H9 (cell line): ENCODE measurements at regions not wholly inside any gene's neighbourhood (a gene's known extent, or its start where the extent isn't known, plus 50 kb on each side); places are given as distances from the start of the nearest gene placed in this dataset.

Source experiments
- DNase-seq: peaks from one replicate; pipeline ENCODE4 v3.0.0-alpha.2; 2017
- H2AFZ ChIP-seq: one replicate; pipeline ENCODE4 v1.6.1; 2013; ENCODE audit warnings: mild to moderate bottlenecking, low read length, control low read depth, moderate library complexity
- H2AK5ac ChIP-seq: 2 replicates; pipeline ENCODE4 v1.6.1; 2013; ENCODE audit warnings: low read length, control low read depth, mixed read lengths; ENCODE audit not compliant: insufficient read length
- H2BK120ac ChIP-seq: one replicate; pipeline ENCODE4 v1.6.1; 2013; ENCODE audit warnings: low read depth, mild to moderate bottlenecking, low read length, control low read depth, inconsistent platforms; ENCODE audit not compliant: poor library complexity, severe bottlenecking
- H2BK12ac ChIP-seq: 2 replicates; pipeline ENCODE4 v1.6.1; 2013; ENCODE audit warnings: low read length, control low read depth, mixed read lengths, low read depth; ENCODE audit not compliant: insufficient read length
- H2BK15ac ChIP-seq: 2 replicates; pipeline ENCODE4 v1.6.1; 2013; ENCODE audit warnings: low read depth, low read length, control low read depth
- H2BK20ac ChIP-seq: one replicate; pipeline ENCODE4 v1.6.1; 2013; ENCODE audit warnings: low read depth, mild to moderate bottlenecking, low read length, control low read depth, inconsistent platforms; ENCODE audit not compliant: poor library complexity, severe bottlenecking
- H2BK5ac ChIP-seq: 2 replicates; pipeline ENCODE4 v1.6.1; 2013; ENCODE audit warnings: low read length, control low read depth, mixed read lengths; ENCODE audit not compliant: insufficient read length
- H3K14ac ChIP-seq: 2 replicates; pipeline ENCODE4 v1.6.1; 2013; ENCODE audit warnings: low read length, control low read depth; ENCODE audit not compliant: insufficient read depth
- H3K18ac ChIP-seq: 2 replicates; pipeline ENCODE4 v1.6.1; 2013; ENCODE audit warnings: low read depth, mild to moderate bottlenecking, mixed read lengths, low read length, control low read depth; ENCODE audit not compliant: insufficient read length
- H3K23ac ChIP-seq: 2 replicates; pipeline ENCODE4 v1.6.1; 2013; ENCODE audit warnings: low read length, control low read depth, mixed read lengths, low read depth; ENCODE audit not compliant: insufficient read length
- H3K23me2 ChIP-seq: 2 replicates; pipeline ENCODE4 v1.6.1; 2013; ENCODE audit warnings: low read depth, mild to moderate bottlenecking, mixed read lengths, low read length, control low read depth; ENCODE audit not compliant: insufficient read length, poor library complexity, severe bottlenecking
- H3K27ac ChIP-seq: 2 replicates; pipeline ENCODE4 v1.5.1; 2013; ENCODE audit warnings: low read length, control low read depth, mixed read lengths, low read depth; ENCODE audit not compliant: insufficient read length
- H3K27me3 ChIP-seq: 2 replicates; pipeline ENCODE4 v1.6.1; 2013; ENCODE audit warnings: low read length, control low read depth, inconsistent platforms; ENCODE audit not compliant: insufficient read depth
- H3K4ac ChIP-seq: 2 replicates; pipeline ENCODE4 v1.6.1; 2013; ENCODE audit warnings: low read depth, mild to moderate bottlenecking, control low read depth, inconsistent platforms, low read length, moderate library complexity
- H3K4me1 ChIP-seq: 2 replicates; pipeline ENCODE4 v1.6.1; 2013; ENCODE audit warnings: low read length, control low read depth, inconsistent platforms; ENCODE audit not compliant: insufficient read depth
- H3K4me2 ChIP-seq: 2 replicates; pipeline ENCODE4 v1.6.1; 2013; ENCODE audit warnings: low read length, control low read depth, mixed read lengths; ENCODE audit not compliant: insufficient read length, insufficient read depth
- H3K56ac ChIP-seq: 2 replicates; pipeline ENCODE4 v1.6.1; 2013; ENCODE audit warnings: low read depth, mild to moderate bottlenecking, mixed read lengths, low read length, control low read depth; ENCODE audit not compliant: insufficient read length
- H3K79me1 ChIP-seq: 2 replicates; pipeline ENCODE4 v1.6.1; 2013; ENCODE audit warnings: low read depth, mild to moderate bottlenecking, moderate library complexity, low read length, control low read depth, inconsistent platforms; ENCODE audit not compliant: insufficient read depth, poor library complexity, severe bottlenecking
- H3K79me2 ChIP-seq: 2 replicates; pipeline ENCODE4 v1.6.1; 2013; ENCODE audit warnings: low read length, control low read depth, inconsistent platforms; ENCODE audit not compliant: insufficient read depth
- H3K9ac ChIP-seq: 2 replicates; pipeline ENCODE4 v1.6.1; 2013; ENCODE audit warnings: low read length, control low read depth, mixed read lengths; ENCODE audit not compliant: insufficient read length; ENCODE audit errors: extremely low read depth
- H3K9me3 ChIP-seq: one replicate; pipeline ENCODE4 v1.6.1; 2013; ENCODE audit warnings: low read depth, low read length, inconsistent platforms; ENCODE audit not compliant: control insufficient read depth
- H3T11ph ChIP-seq: one replicate; pipeline ENCODE4 v1.6.1; 2013; ENCODE audit warnings: mild to moderate bottlenecking, low read length, control low read depth, inconsistent platforms
- H4K20me1 ChIP-seq: one replicate; pipeline ENCODE4 v1.6.1; 2013; ENCODE audit not compliant: control insufficient read depth, insufficient read length, insufficient read depth
- H4K5ac ChIP-seq: 2 replicates; pipeline ENCODE4 v1.6.1; 2013; ENCODE audit warnings: low read depth, mild to moderate bottlenecking, mixed read lengths, low read length, control low read depth; ENCODE audit not compliant: insufficient read length
- H4K8ac ChIP-seq: replicated peaks from 2 replicates; pipeline ENCODE4 v1.6.1; 2013; ENCODE audit warnings: low read length, control low read depth, mixed read lengths, low read depth; ENCODE audit not compliant: insufficient read length
- H4K91ac ChIP-seq: 2 replicates; pipeline ENCODE4 v1.6.1; 2013; ENCODE audit warnings: low read depth, mild to moderate bottlenecking, moderate library complexity, mixed read lengths, low read length, control low read depth; ENCODE audit not compliant: insufficient read length
- H3K27ac Mint-ChIP-seq, 3 experiments: 2 replicates in 2 of 3; 3 replicates in 1 of 3; pipeline ENCODE4 v1.8.0; 2020 to 2021; ENCODE audit warnings: mixed read lengths in 3 of 3, mild to moderate bottlenecking in 1 of 3, moderate library complexity in 1 of 3
- H3K27me3 Mint-ChIP-seq: 2 replicates; pipeline ENCODE4 v1.8.0; 2021; ENCODE audit warnings: low read depth, mild to moderate bottlenecking, moderate library complexity, mixed read lengths
- H3K36me3 Mint-ChIP-seq, 3 experiments: 2 replicates in 2 of 3; 3 replicates in 1 of 3; pipeline ENCODE4 v1.8.0; 2020 to 2021; ENCODE audit warnings: low read depth in 3 of 3, mixed read lengths in 3 of 3; ENCODE audit not compliant: insufficient read depth in 1 of 3
- H3K4me1 Mint-ChIP-seq, 2 experiments: 2 replicates each; pipeline ENCODE4 v1.8.0; 2020; ENCODE audit warnings: mixed read lengths in 2 of 2
- H3K4me3 Mint-ChIP-seq, 2 experiments: 2 replicates in 1 of 2; 3 replicates in 1 of 2; pipeline ENCODE4 v1.8.0; 2020 to 2021; ENCODE audit warnings: mild to moderate bottlenecking in 2 of 2, mixed read lengths in 2 of 2, moderate library complexity in 1 of 2
- H3K9me3 Mint-ChIP-seq, 2 experiments: 2 replicates in 1 of 2; 3 replicates in 1 of 2; pipeline ENCODE4 v1.8.0; 2020; ENCODE audit warnings: mild to moderate bottlenecking in 2 of 2, mixed read lengths in 2 of 2, moderate library complexity in 1 of 2
- CTCF ChIP-seq: fragments of 200-600 bp; sonication (generic); conservative IDR thresholded peaks from 3 replicates; pipeline ENCODE4 v1.8.0; 2021; ENCODE audit warnings: antibody characterized with exemption, mild to moderate bottlenecking
- WGBS: extraction: QIAGEN DNeasy Blood & Tissue Kit; methylation state at CpG from one replicate; pipeline ENCODE4 v1.1.7; 2013; ENCODE audit warnings: missing lambda C conversion rate, low lambda C conversion rate, mixed read lengths; ENCODE audit not compliant: insufficient read length; ENCODE audit errors: extremely low coverage; 5-methylcytosine and 5-hydroxymethylcytosine counted together

- no peak overlapping the region for H3K4me3 Mint-ChIP-seq
- Histone ChIP-seq H3K23ac (no peak overlapping the region), H3K27ac (no peak overlapping the region)
Measured at GRCh38 chr3:88809993-88810392, 297.4 kb upstream of the EPHA3 start.

More at GRCh38 chr3:88809993-88810392, 297.4 kb upstream of the EPHA3 start:
- H3K14ac ChIP-seq, result no peak overlapping the region
- no peak overlapping the region for H3K56ac ChIP-seq
- Mint-ChIP-seq H3K27me3 (no peaks in the 10 kb centered on the region), H3K4me1 (peaks cover 6 to 11% of the 10 kb centered on the region in 2 experiments), H3K36me3 (no peaks in the 10 kb centered on the region), H3K9me3 (no peaks in the 10 kb centered on the region), H3K27ac (no peak overlapping the region)
- no peak overlapping the region for H3K4me2 ChIP-seq
- DNase-seq, result no peak
- H2AK5ac ChIP-seq, result no peak overlapping the region
- no peaks in the 10 kb centered on the region for H3K79me2 ChIP-seq
- no peaks in the 10 kb centered on the region for H3K79me1 ChIP-seq
- no peaks in the 10 kb centered on the region for H4K20me1 ChIP-seq
- H2BK120ac ChIP-seq, result no peak overlapping the region
- H4K91ac ChIP-seq, result no peak overlapping the region
- H3K4me1 ChIP-seq, result no peaks in the 10 kb centered on the region
- no peaks in the 10 kb centered on the region for H3K23me2 ChIP-seq
- WGBS, result no CpG with 5 or more reads among the region's 2 CpGs
- no peak overlapping the region for H2BK15ac ChIP-seq
- no peak overlapping the region for H2AFZ ChIP-seq
- H2BK20ac ChIP-seq, result no peak overlapping the region
- H2BK5ac ChIP-seq, result no peak overlapping the region
- H4K8ac ChIP-seq, result no peak overlapping the region
- no peaks in the 10 kb centered on the region for H3K27me3 ChIP-seq
- no peak overlapping the region for H3T11ph ChIP-seq
- no peaks in the 10 kb centered on the region for H3K9me3 ChIP-seq
- no peak overlapping the region for H3K4ac ChIP-seq
- H3K18ac ChIP-seq, result no peak overlapping the region
- H4K5ac ChIP-seq, result no peak overlapping the region
- no peak overlapping the region for H3K9ac ChIP-seq
- no peak for TF ChIP-seq CTCF
- H2BK12ac ChIP-seq, result no peak overlapping the region
